ENCODE measurements at regions not wholly inside any gene's neighbourhood (a gene's known extent, or its start where the extent isn't known, plus 50 kb on each side); places are given as distances from the start of the nearest gene placed in this dataset.

DNA sequence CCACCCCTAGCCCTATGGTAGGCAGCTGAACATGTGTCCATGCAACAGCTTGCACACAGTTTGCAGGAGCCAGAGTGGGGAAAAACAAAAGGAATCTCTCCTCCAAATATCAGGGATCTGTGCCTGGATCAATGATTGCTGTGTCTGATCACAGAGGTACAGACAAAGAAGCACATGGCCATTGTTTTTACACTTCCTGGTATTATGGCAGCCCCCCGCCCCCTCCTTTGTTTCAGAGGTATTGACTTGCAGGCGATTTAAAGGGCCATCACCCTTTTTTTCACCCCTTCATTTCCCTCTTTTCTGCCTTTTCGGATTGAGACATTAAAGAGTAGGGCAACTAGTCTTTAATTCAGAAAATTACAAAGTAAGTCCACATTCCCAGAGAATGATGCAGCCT is 453.0 kb upstream of the LUZP2 start:
- TF ChIP-seq CTCF (conservative IDR thresholded peaks at IDR 0.05; ENCODE audit: low read depth, low read length) (no peak), EZH2 (IDR thresholded peaks at IDR 0.05; ENCODE audit: borderline replicate concordance, low read depth, low read length, poor library complexity, severe bottlenecking) (no peak)
